HG02571 (cell line): ENCODE measurements at regions not wholly inside any gene's neighbourhood (a gene's known extent, or its start where the extent isn't known, plus 50 kb on each side); places are given as distances from the start of the nearest gene placed in this dataset.

Experiments
- ATAC-seq: cut with Tn5 transposase; IDR thresholded peaks from one replicate; pipeline ENCODE4 v1.9.1; 2021; ENCODE audit warnings: mild to moderate bottlenecking, moderate library complexity; ENCODE audit not compliant: unreplicated experiment

- ATAC-seq = no peak
Observed at GRCh38 chr6:104326173-104327001, 533.3 kb downstream of the HACE1 start.

DNA sequence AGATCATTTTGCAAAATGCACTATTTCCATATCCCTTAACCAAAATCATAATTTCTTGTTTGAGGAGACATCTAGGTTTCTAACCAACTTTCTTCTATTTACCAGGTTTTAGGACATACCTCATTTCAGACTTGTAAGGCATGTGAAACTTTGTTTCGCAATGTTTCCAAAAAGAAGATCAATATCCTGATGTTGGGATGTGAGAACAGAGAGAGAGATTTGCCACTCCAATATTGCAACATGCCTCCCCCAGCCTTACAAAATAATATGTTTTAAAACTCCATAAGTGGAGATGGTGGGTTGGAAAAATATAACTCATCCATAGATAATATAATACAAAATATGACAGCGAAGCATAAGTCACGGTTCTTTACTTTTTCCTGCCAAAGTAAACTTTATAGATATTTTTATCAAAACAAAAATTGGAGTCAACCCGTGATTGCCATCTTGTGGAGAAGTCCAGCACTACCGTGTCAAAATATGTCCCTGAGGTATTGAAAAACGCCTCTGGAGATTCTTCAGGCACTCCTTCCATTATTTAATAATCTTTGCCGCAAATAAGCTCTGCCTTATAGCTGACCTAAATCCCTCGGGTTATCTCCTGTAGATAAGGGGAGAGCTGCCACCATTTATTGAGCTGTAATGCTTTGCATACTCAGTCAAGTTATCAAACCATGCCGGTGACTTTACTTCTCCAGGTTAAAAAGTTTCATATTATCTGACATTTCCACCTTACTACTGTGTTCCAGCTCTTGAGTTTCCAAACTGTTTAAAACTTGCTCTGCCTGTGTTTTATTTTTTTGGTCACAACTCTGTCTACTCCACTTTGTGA lies 534.2 kb downstream of the HACE1 start:
- ATAC-seq = no peak

DNA sequence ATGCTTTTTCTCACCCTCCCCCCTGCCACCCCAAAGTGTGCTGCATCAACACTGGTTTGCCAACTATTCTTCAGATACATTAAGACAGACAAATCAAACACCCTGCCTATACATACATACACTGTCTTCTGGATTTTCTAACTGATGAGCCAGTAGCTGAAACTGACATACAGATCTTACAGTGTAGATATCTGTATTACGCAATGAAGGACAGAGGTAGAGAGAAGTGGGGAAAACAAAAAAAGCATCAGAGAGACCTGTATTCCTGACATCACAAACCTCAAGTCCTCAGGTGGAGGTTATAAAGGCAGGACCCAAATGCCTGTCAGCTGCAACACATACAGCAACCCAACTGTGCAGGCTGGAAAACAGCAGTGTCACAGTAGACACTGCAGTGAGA lies 535.4 kb downstream of the HACE1 start:
- ATAC-seq = no peak

DNA sequence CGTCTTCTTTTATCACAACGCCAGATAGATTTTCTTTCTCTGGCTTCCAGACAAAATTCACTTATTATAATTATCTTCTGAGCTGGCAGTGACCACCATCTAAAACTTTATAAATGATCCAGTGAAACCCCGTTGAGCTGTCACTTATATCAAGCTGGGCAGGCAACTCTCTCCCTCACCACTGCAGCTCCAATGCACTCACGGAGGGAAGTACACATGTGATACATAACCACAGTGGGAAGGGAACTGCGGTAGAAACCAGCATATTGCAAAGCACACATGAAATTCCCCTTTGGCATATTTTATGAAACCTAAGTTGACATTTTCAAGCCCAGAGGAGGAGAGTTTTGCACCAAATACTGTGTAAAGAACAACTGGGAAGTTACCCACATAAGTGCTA lies 536.9 kb downstream of the HACE1 start:
- ATAC-seq = no peak

DNA sequence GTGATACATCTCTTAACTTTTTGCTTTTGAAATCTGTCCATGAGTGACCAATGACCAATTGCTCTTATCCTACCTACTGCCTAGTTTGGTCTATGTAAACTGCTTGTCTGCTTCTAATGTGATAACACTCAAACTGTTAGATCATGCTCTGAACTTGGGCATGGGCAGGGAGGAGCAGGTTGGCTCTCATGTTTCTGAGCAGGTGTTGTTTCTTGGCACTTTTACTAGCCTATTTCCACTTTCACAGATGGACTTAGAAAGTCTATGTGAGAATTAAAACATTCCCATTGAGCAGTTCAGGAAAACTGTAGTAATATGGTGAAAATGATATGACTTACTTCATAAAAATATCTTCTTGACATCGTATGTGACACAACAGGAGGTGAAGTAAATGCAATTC lies 538.4 kb downstream of the HACE1 start:
- ATAC-seq = no peak

DNA sequence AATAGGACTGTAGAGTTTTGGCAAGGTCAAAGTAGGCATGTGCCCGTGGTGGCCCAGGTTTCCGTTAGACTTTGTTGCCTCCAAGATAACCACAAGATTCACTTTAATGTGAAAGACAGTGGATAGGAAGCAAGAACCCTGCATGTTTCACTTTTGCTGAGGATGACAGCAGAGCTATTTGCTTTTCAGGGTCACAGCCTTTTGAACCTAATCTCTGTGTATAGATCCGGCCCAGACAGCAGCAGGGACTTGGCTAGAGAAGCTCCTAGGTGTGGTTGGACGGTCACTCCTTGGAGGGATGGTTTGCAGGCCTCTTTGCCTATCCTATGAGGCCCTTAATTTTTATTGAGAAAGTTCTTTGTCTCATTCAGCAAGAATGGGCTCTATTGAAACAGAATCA lies 538.8 kb downstream of the HACE1 start:
- ATAC-seq = no peak

- no peak for ATAC-seq
Observed at GRCh38 chr6:104312851-104313250, 546.9 kb downstream of the HACE1 start.

- ATAC-seq = no peak
Observed at GRCh38 chr6:104306211-104306610, 553.5 kb downstream of the HACE1 start.

- no peak for ATAC-seq
Observed at GRCh38 chr6:104305206-104305605, 554.5 kb downstream of the HACE1 start.

GRCh38 chr6:104301951-104302350 lies 557.8 kb downstream of the HACE1 start:
- no peak for ATAC-seq

- ATAC-seq = no peak
Observed at GRCh38 chr6:104286641-104287040, 573.1 kb downstream of the HACE1 start.

- ATAC-seq = no peak
Observed at GRCh38 chr6:104284872-104285271, 574.8 kb downstream of the HACE1 start.

DNA sequence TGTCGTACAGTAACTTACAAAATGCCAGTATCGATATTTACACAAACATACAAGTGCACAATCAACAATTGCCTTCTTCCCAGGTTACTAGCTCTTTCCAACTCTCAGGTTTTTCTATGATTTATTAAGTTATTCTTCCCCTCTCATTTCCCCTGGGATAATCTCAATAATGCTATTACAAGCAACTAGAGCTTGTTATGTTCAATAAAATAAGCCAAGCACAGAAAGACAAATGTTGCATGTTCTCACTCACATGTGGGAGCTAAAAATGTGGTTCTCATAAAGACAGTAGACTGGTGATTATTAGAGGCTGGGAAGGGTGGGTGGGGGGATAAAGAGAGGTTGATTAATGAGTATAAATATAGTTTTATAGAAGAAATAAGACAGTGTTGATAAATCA lies 577.1 kb downstream of the HACE1 start:
- ATAC-seq = no peak

GRCh38 chr6:104281370-104281769 lies 578.3 kb downstream of the HACE1 start:
- no peak for ATAC-seq

- ATAC-seq = no peak
Observed at GRCh38 chr6:104268389-104268788, 591.3 kb downstream of the HACE1 start.

GRCh38 chr6:104266922-104267321 lies 592.8 kb downstream of the HACE1 start:
- no peak for ATAC-seq

DNA sequence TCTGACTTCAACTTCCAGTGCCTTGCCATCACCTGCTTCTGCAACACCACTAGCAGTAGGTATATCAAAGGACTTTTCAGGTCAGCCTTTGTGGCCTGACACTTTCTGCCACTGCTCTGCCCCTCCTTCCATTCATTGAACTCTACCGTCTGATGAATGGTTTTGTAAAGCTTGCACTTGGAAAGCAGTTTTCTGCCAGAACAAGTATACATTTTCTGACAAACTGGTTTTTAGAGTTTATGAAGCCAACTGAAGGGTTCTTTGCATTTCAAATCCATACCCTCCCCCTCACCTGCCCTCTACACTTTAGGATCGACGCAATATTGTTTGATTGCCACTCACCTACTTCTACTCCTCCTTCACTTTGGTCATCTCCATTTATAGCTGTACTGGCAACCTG lies 603.1 kb downstream of the HACE1 start:
- no peak for ATAC-seq

GRCh38 chr6:104253236-104253635 lies 606.5 kb downstream of the HACE1 start:
- ATAC-seq = no peak

- ATAC-seq = no peak
Observed at GRCh38 chr6:104252276-104252675, 607.4 kb downstream of the HACE1 start.

DNA sequence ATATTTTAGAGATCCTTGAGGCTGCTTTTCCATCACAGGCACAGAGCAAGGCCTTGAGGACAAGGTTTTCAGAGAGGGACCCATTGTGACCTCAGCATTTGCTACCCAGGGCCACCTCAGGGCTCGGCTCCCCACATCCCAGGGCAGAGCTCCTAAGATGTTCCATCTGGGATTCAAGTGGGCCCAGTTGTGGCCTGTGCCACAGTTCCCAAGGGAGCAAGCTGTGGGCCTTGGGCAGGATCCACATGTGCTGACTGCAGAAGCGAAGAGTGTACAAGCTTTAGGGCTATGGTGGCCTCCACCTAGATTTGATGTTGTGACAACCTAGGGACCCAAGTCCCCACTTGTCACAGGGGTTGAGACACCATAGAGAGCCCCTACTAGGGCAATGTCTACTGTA lies 608.1 kb downstream of the HACE1 start:
- no peak for ATAC-seq

- no peak for ATAC-seq
Observed at GRCh38 chr6:104240865-104241264, 618.9 kb downstream of the HACE1 start.

DNA sequence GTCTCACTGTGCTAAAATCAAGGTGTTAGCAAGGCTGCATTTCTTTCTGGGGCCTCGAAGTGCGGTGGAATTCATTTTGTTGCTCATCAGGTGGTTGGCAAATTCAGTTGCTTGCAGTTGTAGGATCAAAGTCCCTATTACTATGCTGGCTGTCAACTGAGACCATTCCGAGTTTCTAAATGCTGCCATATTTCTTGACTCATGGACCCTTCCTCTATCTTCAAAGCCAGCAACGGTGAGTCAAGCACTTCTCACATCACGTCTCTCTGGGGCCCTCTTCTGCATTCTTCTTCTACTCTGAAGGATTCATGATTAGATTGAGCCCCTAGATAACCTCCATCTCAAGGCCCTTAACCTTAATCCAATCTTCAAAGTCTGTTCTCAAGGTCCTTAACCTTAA lies 619.7 kb downstream of the HACE1 start:
- no peak for ATAC-seq
